H9 (cell line): ENCODE measurements at regions not wholly inside any gene's neighbourhood (a gene's known extent, or its start where the extent isn't known, plus 50 kb on each side); places are given as distances from the start of the nearest gene placed in this dataset.

Experiments used
- DNase-seq: peaks from one replicate; pipeline ENCODE4 v3.0.0-alpha.2; 2017
- H2AFZ ChIP-seq: one replicate; pipeline ENCODE4 v1.6.1; 2013; ENCODE audit warnings: mild to moderate bottlenecking, low read length, control low read depth, moderate library complexity
- H2AK5ac ChIP-seq: 2 replicates; pipeline ENCODE4 v1.6.1; 2013; ENCODE audit warnings: low read length, control low read depth, mixed read lengths; ENCODE audit not compliant: insufficient read length
- H2BK120ac ChIP-seq: one replicate; pipeline ENCODE4 v1.6.1; 2013; ENCODE audit warnings: low read depth, mild to moderate bottlenecking, low read length, control low read depth, inconsistent platforms; ENCODE audit not compliant: poor library complexity, severe bottlenecking
- H2BK12ac ChIP-seq: 2 replicates; pipeline ENCODE4 v1.6.1; 2013; ENCODE audit warnings: low read length, control low read depth, mixed read lengths, low read depth; ENCODE audit not compliant: insufficient read length
- H2BK15ac ChIP-seq: 2 replicates; pipeline ENCODE4 v1.6.1; 2013; ENCODE audit warnings: low read depth, low read length, control low read depth
- H2BK20ac ChIP-seq: one replicate; pipeline ENCODE4 v1.6.1; 2013; ENCODE audit warnings: low read depth, mild to moderate bottlenecking, low read length, control low read depth, inconsistent platforms; ENCODE audit not compliant: poor library complexity, severe bottlenecking
- H2BK5ac ChIP-seq: 2 replicates; pipeline ENCODE4 v1.6.1; 2013; ENCODE audit warnings: low read length, control low read depth, mixed read lengths; ENCODE audit not compliant: insufficient read length
- H3K14ac ChIP-seq: 2 replicates; pipeline ENCODE4 v1.6.1; 2013; ENCODE audit warnings: low read length, control low read depth; ENCODE audit not compliant: insufficient read depth
- H3K18ac ChIP-seq: 2 replicates; pipeline ENCODE4 v1.6.1; 2013; ENCODE audit warnings: low read depth, mild to moderate bottlenecking, mixed read lengths, low read length, control low read depth; ENCODE audit not compliant: insufficient read length
- H3K23ac ChIP-seq: 2 replicates; pipeline ENCODE4 v1.6.1; 2013; ENCODE audit warnings: low read length, control low read depth, mixed read lengths, low read depth; ENCODE audit not compliant: insufficient read length
- H3K23me2 ChIP-seq: 2 replicates; pipeline ENCODE4 v1.6.1; 2013; ENCODE audit warnings: low read depth, mild to moderate bottlenecking, mixed read lengths, low read length, control low read depth; ENCODE audit not compliant: insufficient read length, poor library complexity, severe bottlenecking
- H3K27ac ChIP-seq: 2 replicates; pipeline ENCODE4 v1.5.1; 2013; ENCODE audit warnings: low read length, control low read depth, mixed read lengths, low read depth; ENCODE audit not compliant: insufficient read length
- H3K27me3 ChIP-seq: 2 replicates; pipeline ENCODE4 v1.6.1; 2013; ENCODE audit warnings: low read length, control low read depth, inconsistent platforms; ENCODE audit not compliant: insufficient read depth
- H3K4ac ChIP-seq: 2 replicates; pipeline ENCODE4 v1.6.1; 2013; ENCODE audit warnings: low read depth, mild to moderate bottlenecking, control low read depth, inconsistent platforms, low read length, moderate library complexity
- H3K4me1 ChIP-seq: 2 replicates; pipeline ENCODE4 v1.6.1; 2013; ENCODE audit warnings: low read length, control low read depth, inconsistent platforms; ENCODE audit not compliant: insufficient read depth
- H3K4me2 ChIP-seq: 2 replicates; pipeline ENCODE4 v1.6.1; 2013; ENCODE audit warnings: low read length, control low read depth, mixed read lengths; ENCODE audit not compliant: insufficient read length, insufficient read depth
- H3K56ac ChIP-seq: 2 replicates; pipeline ENCODE4 v1.6.1; 2013; ENCODE audit warnings: low read depth, mild to moderate bottlenecking, mixed read lengths, low read length, control low read depth; ENCODE audit not compliant: insufficient read length
- H3K79me1 ChIP-seq: 2 replicates; pipeline ENCODE4 v1.6.1; 2013; ENCODE audit warnings: low read depth, mild to moderate bottlenecking, moderate library complexity, low read length, control low read depth, inconsistent platforms; ENCODE audit not compliant: insufficient read depth, poor library complexity, severe bottlenecking
- H3K79me2 ChIP-seq: 2 replicates; pipeline ENCODE4 v1.6.1; 2013; ENCODE audit warnings: low read length, control low read depth, inconsistent platforms; ENCODE audit not compliant: insufficient read depth
- H3K9ac ChIP-seq: 2 replicates; pipeline ENCODE4 v1.6.1; 2013; ENCODE audit warnings: low read length, control low read depth, mixed read lengths; ENCODE audit not compliant: insufficient read length; ENCODE audit errors: extremely low read depth
- H3K9me3 ChIP-seq: one replicate; pipeline ENCODE4 v1.6.1; 2013; ENCODE audit warnings: low read depth, low read length, inconsistent platforms; ENCODE audit not compliant: control insufficient read depth
- H3T11ph ChIP-seq: one replicate; pipeline ENCODE4 v1.6.1; 2013; ENCODE audit warnings: mild to moderate bottlenecking, low read length, control low read depth, inconsistent platforms
- H4K20me1 ChIP-seq: one replicate; pipeline ENCODE4 v1.6.1; 2013; ENCODE audit not compliant: control insufficient read depth, insufficient read length, insufficient read depth
- H4K5ac ChIP-seq: 2 replicates; pipeline ENCODE4 v1.6.1; 2013; ENCODE audit warnings: low read depth, mild to moderate bottlenecking, mixed read lengths, low read length, control low read depth; ENCODE audit not compliant: insufficient read length
- H4K8ac ChIP-seq: replicated peaks from 2 replicates; pipeline ENCODE4 v1.6.1; 2013; ENCODE audit warnings: low read length, control low read depth, mixed read lengths, low read depth; ENCODE audit not compliant: insufficient read length
- H4K91ac ChIP-seq: 2 replicates; pipeline ENCODE4 v1.6.1; 2013; ENCODE audit warnings: low read depth, mild to moderate bottlenecking, moderate library complexity, mixed read lengths, low read length, control low read depth; ENCODE audit not compliant: insufficient read length
- H3K27ac Mint-ChIP-seq, 3 experiments: 2 replicates in 2 of 3; 3 replicates in 1 of 3; pipeline ENCODE4 v1.8.0; 2020 to 2021; ENCODE audit warnings: mixed read lengths in 3 of 3, mild to moderate bottlenecking in 1 of 3, moderate library complexity in 1 of 3
- H3K27me3 Mint-ChIP-seq: 2 replicates; pipeline ENCODE4 v1.8.0; 2021; ENCODE audit warnings: low read depth, mild to moderate bottlenecking, moderate library complexity, mixed read lengths
- H3K36me3 Mint-ChIP-seq, 3 experiments: 2 replicates in 2 of 3; 3 replicates in 1 of 3; pipeline ENCODE4 v1.8.0; 2020 to 2021; ENCODE audit warnings: low read depth in 3 of 3, mixed read lengths in 3 of 3; ENCODE audit not compliant: insufficient read depth in 1 of 3
- H3K4me1 Mint-ChIP-seq, 2 experiments: 2 replicates each; pipeline ENCODE4 v1.8.0; 2020; ENCODE audit warnings: mixed read lengths in 2 of 2
- H3K4me3 Mint-ChIP-seq, 2 experiments: 2 replicates in 1 of 2; 3 replicates in 1 of 2; pipeline ENCODE4 v1.8.0; 2020 to 2021; ENCODE audit warnings: mild to moderate bottlenecking in 2 of 2, mixed read lengths in 2 of 2, moderate library complexity in 1 of 2
- H3K9me3 Mint-ChIP-seq, 2 experiments: 2 replicates in 1 of 2; 3 replicates in 1 of 2; pipeline ENCODE4 v1.8.0; 2020; ENCODE audit warnings: mild to moderate bottlenecking in 2 of 2, mixed read lengths in 2 of 2, moderate library complexity in 1 of 2
- WGBS: extraction: QIAGEN DNeasy Blood & Tissue Kit; methylation state at CpG from one replicate; pipeline ENCODE4 v1.1.7; 2013; ENCODE audit warnings: missing lambda C conversion rate, low lambda C conversion rate, mixed read lengths; ENCODE audit not compliant: insufficient read length; ENCODE audit errors: extremely low coverage; 5-methylcytosine and 5-hydroxymethylcytosine counted together
- TF ChIP-seq, protein P1 (sequence below): fragments of 200-600 bp; sonication (generic); conservative IDR thresholded peaks from 3 replicates; pipeline ENCODE4 v1.8.0; 2021; ENCODE audit warnings: antibody characterized with exemption, mild to moderate bottlenecking

DNA sequence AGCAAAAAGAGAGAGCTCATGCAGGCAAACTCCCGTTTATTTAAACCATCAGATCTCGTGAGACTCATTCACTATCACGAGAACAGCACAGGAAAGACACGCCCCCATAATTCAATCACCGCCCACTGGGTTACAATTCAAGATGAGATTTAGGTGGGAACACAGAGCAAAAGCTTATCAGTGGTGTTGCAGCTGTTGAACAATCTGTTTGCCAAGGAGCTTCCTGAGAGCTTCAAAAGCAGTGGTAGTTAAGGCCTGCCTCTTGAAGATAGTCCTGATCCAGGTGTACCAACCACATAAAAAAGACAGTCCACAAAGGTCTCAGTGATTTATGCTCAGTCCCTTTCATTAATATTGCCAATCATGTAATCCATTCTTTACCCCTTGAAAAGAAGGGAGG, 269.4 kb upstream of the IRAK1BP1 start:
- no peak overlapping the region for H3K4ac ChIP-seq
- H3K9ac ChIP-seq: no peak overlapping the region
- H3K4me2 ChIP-seq: no peak overlapping the region
- no peak overlapping the region for H2BK120ac ChIP-seq
- H3K4me3 Mint-ChIP-seq: no peak overlapping the region
- no peak for DNase-seq
- H3K14ac ChIP-seq: no peak overlapping the region
- no peaks in the 10 kb centered on the region for H4K20me1 ChIP-seq
- H3K27me3 Mint-ChIP-seq: no peaks in the 10 kb centered on the region
- no peak overlapping the region for H2BK12ac ChIP-seq
- H3K4me1 ChIP-seq: no peaks in the 10 kb centered on the region
- H2BK15ac ChIP-seq: no peak overlapping the region
- H3K9me3 ChIP-seq: no peaks in the 10 kb centered on the region
- no peak overlapping the region for H3K56ac ChIP-seq
- no peaks in the 10 kb centered on the region for H3K23me2 ChIP-seq
- H4K91ac ChIP-seq: no peak overlapping the region
- no peak overlapping the region for H3K18ac ChIP-seq
- H3K9me3 Mint-ChIP-seq: no peaks in the 10 kb centered on the region
- no peaks in the 10 kb centered on the region for H3K27me3 ChIP-seq
- no peak overlapping the region for H4K5ac ChIP-seq
- no peak overlapping the region for H4K8ac ChIP-seq
- TF ChIP-seq, protein P1, sequence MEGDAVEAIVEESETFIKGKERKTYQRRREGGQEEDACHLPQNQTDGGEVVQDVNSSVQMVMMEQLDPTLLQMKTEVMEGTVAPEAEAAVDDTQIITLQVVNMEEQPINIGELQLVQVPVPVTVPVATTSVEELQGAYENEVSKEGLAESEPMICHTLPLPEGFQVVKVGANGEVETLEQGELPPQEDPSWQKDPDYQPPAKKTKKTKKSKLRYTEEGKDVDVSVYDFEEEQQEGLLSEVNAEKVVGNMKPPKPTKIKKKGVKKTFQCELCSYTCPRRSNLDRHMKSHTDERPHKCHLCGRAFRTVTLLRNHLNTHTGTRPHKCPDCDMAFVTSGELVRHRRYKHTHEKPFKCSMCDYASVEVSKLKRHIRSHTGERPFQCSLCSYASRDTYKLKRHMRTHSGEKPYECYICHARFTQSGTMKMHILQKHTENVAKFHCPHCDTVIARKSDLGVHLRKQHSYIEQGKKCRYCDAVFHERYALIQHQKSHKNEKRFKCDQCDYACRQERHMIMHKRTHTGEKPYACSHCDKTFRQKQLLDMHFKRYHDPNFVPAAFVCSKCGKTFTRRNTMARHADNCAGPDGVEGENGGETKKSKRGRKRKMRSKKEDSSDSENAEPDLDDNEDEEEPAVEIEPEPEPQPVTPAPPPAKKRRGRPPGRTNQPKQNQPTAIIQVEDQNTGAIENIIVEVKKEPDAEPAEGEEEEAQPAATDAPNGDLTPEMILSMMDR: no peak
- H2BK5ac ChIP-seq: no peak overlapping the region
- H3T11ph ChIP-seq: no peak overlapping the region
- H2BK20ac ChIP-seq: no peak overlapping the region
- no peaks in the 10 kb centered on the region for H3K79me1 ChIP-seq
- H3K27ac Mint-ChIP-seq: no peak overlapping the region
- no peak overlapping the region for H3K23ac ChIP-seq
- no peak overlapping the region for H3K27ac ChIP-seq
- no peak overlapping the region for H2AK5ac ChIP-seq
- no peaks in the 10 kb centered on the region for H3K79me2 ChIP-seq
- H2AFZ ChIP-seq: no peak overlapping the region
- WGBS: no CpG with 5 or more reads among the region's 5 CpGs
- H3K4me1 Mint-ChIP-seq: no peaks in the 10 kb centered on the region
- no peaks in the 10 kb centered on the region for H3K36me3 Mint-ChIP-seq
